ENCODE measurements at regions not wholly inside any gene's neighbourhood (a gene's known extent, or its start where the extent isn't known, plus 50 kb on each side); places are given as distances from the start of the nearest gene placed in this dataset.

GRCh38 chr12:76201758-76202157 is 117.3 kb upstream of the NAP1L1 start:
- no peak for TF ChIP-seq CTCF (IDR thresholded peaks at IDR 0.05)
- no peak for TF ChIP-seq POLR2AphosphoS5 (IDR thresholded peaks at IDR 0.05)

Measured in upper lobe of left lung (tissue), 4 donors.